GM19239 (cell line): ENCODE measurements at regions not wholly inside any gene's neighbourhood (a gene's known extent, or its start where the extent isn't known, plus 50 kb on each side); places are given as distances from the start of the nearest gene placed in this dataset.
"Not testable (repeated sequence)": the region's sequence is repeated elsewhere in the genome, so short reads cannot be mapped to it uniquely, and the experiment has no call there.

Experiments used
- DNase-seq: peaks from one replicate; pipeline ENCODE4 v3.0.0; 2011; ENCODE audit warnings: low spot score; ENCODE audit not compliant: insufficient read length
- FAIRE-seq: peaks from 2 replicates; lab custom pipeline; 2011; peaks lifted over from hg19 to GRCh38; lab: Jason Lieb, UNC

- FAIRE-seq (no peak), DNase-seq (no peak)
Observed at GRCh38 chr5:102611312-102611711, 112.5 kb upstream of the SLCO6A1 start.

GRCh38 chr5:102613661-102614060 is 114.9 kb upstream of the SLCO6A1 start:
- DNase-seq (no peak), FAIRE-seq (no peak)

GRCh38 chr5:102617191-102618187 is 118.7 kb upstream of the SLCO6A1 start:
- FAIRE-seq (no peak), DNase-seq (no peak)

- DNase-seq (no peak), FAIRE-seq (no peak)
Observed at GRCh38 chr5:102622262-102622661, 123.5 kb upstream of the SLCO6A1 start.

- FAIRE-seq, result no peak
- no peak for DNase-seq
Observed at GRCh38 chr5:102623329-102624065, 124.7 kb upstream of the SLCO6A1 start.

- no peak for DNase-seq
Observed at GRCh38 chr5:102624405-102624804, 125.6 kb upstream of the SLCO6A1 start.

GRCh38 chr5:102625468-102625867 is 126.7 kb upstream of the SLCO6A1 start:
- FAIRE-seq (no peak), DNase-seq (no peak)

More at GRCh38 chr5:102624405-102624804, 125.6 kb upstream of the SLCO6A1 start:
- FAIRE-seq, result no peak

- DNase-seq (no peak), FAIRE-seq (no peak)
Observed at GRCh38 chr5:102625928-102626327, 127.1 kb upstream of the SLCO6A1 start.

- no peak for DNase-seq
- FAIRE-seq, result no peak
Observed at GRCh38 chr5:102627315-102627714, 127.8 kb upstream of the PAM start.

GRCh38 chr5:102628441-102629175 is 126.5 kb upstream of the PAM start:
- no peak for DNase-seq
- FAIRE-seq, result no peak

GRCh38 chr5:102629827-102630605 is 125.1 kb upstream of the PAM start:
- DNase-seq, result no peak
- FAIRE-seq, result no peak

- DNase-seq, FAIRE-seq: not testable (repeated sequence)
Observed at GRCh38 chr5:102635399-102635798, 119.7 kb upstream of the PAM start.

GRCh38 chr5:102638316-102638715 is 116.8 kb upstream of the PAM start:
- FAIRE-seq, result no peak
- DNase-seq, result no peak

- no peak for DNase-seq
- no peak for FAIRE-seq
Observed at GRCh38 chr5:102638912-102639652, 116.0 kb upstream of the PAM start.

GRCh38 chr5:102649731-102650130 is 105.4 kb upstream of the PAM start:
- DNase-seq, result no peak
- FAIRE-seq, result no peak

- FAIRE-seq (no peak), DNase-seq (no peak)
Observed at GRCh38 chr5:102651466-102651865, 103.6 kb upstream of the PAM start.

GRCh38 chr5:102654559-102655349 is 100.4 kb upstream of the PAM start:
- DNase-seq (no peak), FAIRE-seq (no peak)

- DNase-seq (no peak), FAIRE-seq (no peak)
Observed at GRCh38 chr5:102659151-102659550, 96.0 kb upstream of the PAM start.
